ENCODE measurements at regions not wholly inside any gene's neighbourhood (a gene's known extent, or its start where the extent isn't known, plus 50 kb on each side); places are given as distances from the start of the nearest gene placed in this dataset.

GRCh38 chr2:15726321-15727057 lies 134.8 kb downstream of the DDX1 start:
- intact Hi-C loops (cut with micrococcal nuclease; ENCODE audit: unreplicated experiment), result no loop called here
- H3K36me3 Mint-ChIP-seq (ENCODE audit: insufficient read depth, unreplicated experiment), result peaks cover 8% of the 10 kb centered on the region
- no peak overlapping the region for H3K27ac Mint-ChIP-seq (ENCODE audit: unreplicated experiment)
- H3K27me3 Mint-ChIP-seq (ENCODE audit: unreplicated experiment), result peaks cover 79% of the 10 kb centered on the region
- no TSS peak for BruUV-seq (replicated peaks)
- no peaks in the 10 kb centered on the region for H3K9me3 Mint-ChIP-seq (ENCODE audit: low read depth, unreplicated experiment)
- no peak for TF ChIP-seq CTCF (IDR thresholded peaks at IDR 0.05; ENCODE audit: unreplicated experiment)
- CTCF ChIA-PET, result no interaction called here
- no peak for DNase-seq
- H3K4me3 Mint-ChIP-seq (ENCODE audit: low read depth, unreplicated experiment), result no peak overlapping the region
- H3K4me1 Mint-ChIP-seq (ENCODE audit: low read depth, unreplicated experiment), result peaks cover 16% of the 10 kb centered on the region

GRCh38 chr2:15727396-15728244 lies 136.0 kb downstream of the DDX1 start:
- H3K27ac Mint-ChIP-seq (ENCODE audit: unreplicated experiment), result no peak overlapping the region
- TF ChIP-seq CTCF (IDR thresholded peaks at IDR 0.05; ENCODE audit: unreplicated experiment), result no peak
- DNase-seq, result no peak
- H3K4me3 Mint-ChIP-seq (ENCODE audit: low read depth, unreplicated experiment), result no peak overlapping the region
- CTCF ChIA-PET, result no interaction called here
- H3K36me3 Mint-ChIP-seq (ENCODE audit: insufficient read depth, unreplicated experiment), result peaks cover 8% of the 10 kb centered on the region
- intact Hi-C loops (cut with micrococcal nuclease; ENCODE audit: unreplicated experiment), result no loop called here
- H3K9me3 Mint-ChIP-seq (ENCODE audit: low read depth, unreplicated experiment), result no peaks in the 10 kb centered on the region
- no TSS peak for BruUV-seq (replicated peaks)
- H3K27me3 Mint-ChIP-seq (ENCODE audit: unreplicated experiment), result peaks cover 90% of the 10 kb centered on the region
- H3K4me1 Mint-ChIP-seq (ENCODE audit: low read depth, unreplicated experiment), result peaks cover 16% of the 10 kb centered on the region

- peaks cover 16% of the 10 kb centered on the region for H3K4me1 Mint-ChIP-seq (ENCODE audit: low read depth, unreplicated experiment)
- CTCF ChIA-PET, result no interaction called here
- TF ChIP-seq CTCF (IDR thresholded peaks at IDR 0.05; ENCODE audit: unreplicated experiment), result no peak
- peaks cover 8% of the 10 kb centered on the region for H3K36me3 Mint-ChIP-seq (ENCODE audit: insufficient read depth, unreplicated experiment)
- BruUV-seq (replicated peaks), result no TSS peak
- no peak overlapping the region for H3K4me3 Mint-ChIP-seq (ENCODE audit: low read depth, unreplicated experiment)
- H3K27me3 Mint-ChIP-seq (ENCODE audit: unreplicated experiment), result peaks cover 94% of the 10 kb centered on the region
- intact Hi-C loops (cut with micrococcal nuclease; ENCODE audit: unreplicated experiment), result no loop called here
- H3K9me3 Mint-ChIP-seq (ENCODE audit: low read depth, unreplicated experiment), result no peaks in the 10 kb centered on the region
- DNase-seq, result no peak
- no peak overlapping the region for H3K27ac Mint-ChIP-seq (ENCODE audit: unreplicated experiment)
Observed at GRCh38 chr2:15728245-15728938, 136.7 kb downstream of the DDX1 start.

GRCh38 chr2:15729001-15729400 lies 137.3 kb downstream of the DDX1 start:
- no peak for DNase-seq
- Mint-ChIP-seq H3K4me3 (ENCODE audit: low read depth, unreplicated experiment) (no peak overlapping the region), H3K4me1 (ENCODE audit: low read depth, unreplicated experiment) (peaks cover 20% of the 10 kb centered on the region), H3K27me3 (ENCODE audit: unreplicated experiment) (peaks cover 94% of the 10 kb centered on the region), H3K27ac (ENCODE audit: unreplicated experiment) (no peak overlapping the region), H3K36me3 (ENCODE audit: insufficient read depth, unreplicated experiment) (peaks cover 8% of the 10 kb centered on the region), H3K9me3 (ENCODE audit: low read depth, unreplicated experiment) (no peaks in the 10 kb centered on the region)
- intact Hi-C loops (cut with micrococcal nuclease; ENCODE audit: unreplicated experiment), result no loop called here
- no TSS peak for BruUV-seq (replicated peaks)
- CTCF ChIA-PET, result no interaction called here
- no peak for TF ChIP-seq CTCF (IDR thresholded peaks at IDR 0.05; ENCODE audit: unreplicated experiment)

Measured in Calu3 (cell line).